ENCODE measurements at regions not wholly inside any gene's neighbourhood (a gene's known extent, or its start where the extent isn't known, plus 50 kb on each side); places are given as distances from the start of the nearest gene placed in this dataset.

GRCh38 chr22:27679693-27680488 lies 121.7 kb downstream of the MN1 start:
- TF ChIP-seq POLR2A (IDR thresholded peaks at IDR 0.05) (no peak), EP300 (IDR thresholded peaks at IDR 0.05) (no peak)
- TF ChIP-seq, protein P1, sequence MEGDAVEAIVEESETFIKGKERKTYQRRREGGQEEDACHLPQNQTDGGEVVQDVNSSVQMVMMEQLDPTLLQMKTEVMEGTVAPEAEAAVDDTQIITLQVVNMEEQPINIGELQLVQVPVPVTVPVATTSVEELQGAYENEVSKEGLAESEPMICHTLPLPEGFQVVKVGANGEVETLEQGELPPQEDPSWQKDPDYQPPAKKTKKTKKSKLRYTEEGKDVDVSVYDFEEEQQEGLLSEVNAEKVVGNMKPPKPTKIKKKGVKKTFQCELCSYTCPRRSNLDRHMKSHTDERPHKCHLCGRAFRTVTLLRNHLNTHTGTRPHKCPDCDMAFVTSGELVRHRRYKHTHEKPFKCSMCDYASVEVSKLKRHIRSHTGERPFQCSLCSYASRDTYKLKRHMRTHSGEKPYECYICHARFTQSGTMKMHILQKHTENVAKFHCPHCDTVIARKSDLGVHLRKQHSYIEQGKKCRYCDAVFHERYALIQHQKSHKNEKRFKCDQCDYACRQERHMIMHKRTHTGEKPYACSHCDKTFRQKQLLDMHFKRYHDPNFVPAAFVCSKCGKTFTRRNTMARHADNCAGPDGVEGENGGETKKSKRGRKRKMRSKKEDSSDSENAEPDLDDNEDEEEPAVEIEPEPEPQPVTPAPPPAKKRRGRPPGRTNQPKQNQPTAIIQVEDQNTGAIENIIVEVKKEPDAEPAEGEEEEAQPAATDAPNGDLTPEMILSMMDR (IDR thresholded peaks at IDR 0.05), result no peak
